Ishikawa (cell line): ENCODE measurements at regions not wholly inside any gene's neighbourhood (a gene's known extent, or its start where the extent isn't known, plus 50 kb on each side); places are given as distances from the start of the nearest gene placed in this dataset.

Experiments used
- FOXM1 ChIP-seq: IDR thresholded peaks from 2 replicates; pipeline ENCODE4 v1.6.1; 2012; ENCODE audit warnings: low read depth, borderline replicate concordance
- YY1 ChIP-seq: IDR thresholded peaks from 2 replicates; pipeline ENCODE4 v1.6.1; 2012; ENCODE audit warnings: low read depth

DNA sequence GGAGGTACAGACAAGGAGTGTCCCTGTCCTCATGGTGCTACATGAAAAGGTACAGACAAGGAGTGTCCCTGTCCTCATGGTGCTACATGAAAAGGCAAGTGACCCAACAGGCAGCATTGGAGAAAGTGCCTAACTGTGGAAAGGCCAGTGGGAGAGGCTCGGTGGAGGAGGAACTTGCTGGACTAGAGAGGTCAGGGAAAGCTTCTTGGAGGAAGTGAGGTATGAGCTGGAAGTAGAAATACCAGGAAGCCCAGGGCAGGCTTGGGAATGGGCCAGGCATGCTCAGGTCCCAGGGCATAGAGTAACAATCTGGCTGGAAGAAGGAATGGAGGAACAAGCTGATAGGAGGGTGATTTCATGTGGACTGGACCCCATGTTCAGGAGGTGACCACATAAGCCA lies 59.8 kb upstream of the FNDC1 start:
- no peak for TF ChIP-seq YY1
- TF ChIP-seq FOXM1: no peak
